RWPE2 (cell line): ENCODE measurements at regions not wholly inside any gene's neighbourhood (a gene's known extent, or its start where the extent isn't known, plus 50 kb on each side); places are given as distances from the start of the nearest gene placed in this dataset.
"Not testable (repeated sequence)": the region's sequence is repeated elsewhere in the genome, so short reads cannot be mapped to it uniquely, and the experiment has no call there.

Experiments used
- ATAC-seq: fragments of 200-7000 bp; cut with Tn5 transposase; 3 replicates; pipeline ENCODE4 v1.9.1; 2021; ENCODE audit warnings: low read depth
- DNase-seq: peaks from one replicate; pipeline ENCODE4 v3.0.0-alpha.2; 2020; ENCODE audit warnings: low spot score
- H3K27ac ChIP-seq: fragments of 450-650 bp; 2 replicates; pipeline ENCODE4 v1.5.1; 2017; ENCODE audit warnings: mild to moderate bottlenecking; ENCODE audit not compliant: poor library complexity, severe bottlenecking
- H3K27me3 ChIP-seq: fragments of 250-450 bp; sonication (Bioruptor Pico); 2 replicates; pipeline ENCODE4 v1.5.1; 2021; ENCODE audit warnings: mild to moderate bottlenecking, moderate library complexity; ENCODE audit not compliant: insufficient read depth, poor library complexity, severe bottlenecking
- H3K36me3 ChIP-seq: fragments of 250-450 bp; sonication (Bioruptor Pico); 2 replicates; pipeline ENCODE4 v1.5.1; 2020; ENCODE audit warnings: low read depth, mild to moderate bottlenecking, moderate library complexity
- H3K4me1 ChIP-seq: fragments of 250-450 bp; sonication (Bioruptor Pico); 2 replicates; pipeline ENCODE4 v1.5.1; 2021; ENCODE audit warnings: mild to moderate bottlenecking, moderate library complexity; ENCODE audit not compliant: insufficient read depth, poor library complexity, severe bottlenecking
- H3K4me3 ChIP-seq: fragments of 250-450 bp; sonication (Bioruptor Pico); 2 replicates; pipeline ENCODE4 v1.5.1; 2021; ENCODE audit warnings: mild to moderate bottlenecking, moderate library complexity; ENCODE audit not compliant: severe bottlenecking
- H3K9me3 ChIP-seq: fragments of 250-450 bp; sonication (Bioruptor Pico); 2 replicates; pipeline ENCODE4 v1.5.1; 2021; ENCODE audit warnings: mild to moderate bottlenecking, moderate library complexity; ENCODE audit not compliant: severe bottlenecking
- CTCF ChIP-seq: fragments of 450-650 bp; IDR thresholded peaks from one replicate; pipeline ENCODE4 v1.5.1; 2017; ENCODE audit warnings: mild to moderate bottlenecking, moderate library complexity; ENCODE audit not compliant: poor library complexity, severe bottlenecking

DNA sequence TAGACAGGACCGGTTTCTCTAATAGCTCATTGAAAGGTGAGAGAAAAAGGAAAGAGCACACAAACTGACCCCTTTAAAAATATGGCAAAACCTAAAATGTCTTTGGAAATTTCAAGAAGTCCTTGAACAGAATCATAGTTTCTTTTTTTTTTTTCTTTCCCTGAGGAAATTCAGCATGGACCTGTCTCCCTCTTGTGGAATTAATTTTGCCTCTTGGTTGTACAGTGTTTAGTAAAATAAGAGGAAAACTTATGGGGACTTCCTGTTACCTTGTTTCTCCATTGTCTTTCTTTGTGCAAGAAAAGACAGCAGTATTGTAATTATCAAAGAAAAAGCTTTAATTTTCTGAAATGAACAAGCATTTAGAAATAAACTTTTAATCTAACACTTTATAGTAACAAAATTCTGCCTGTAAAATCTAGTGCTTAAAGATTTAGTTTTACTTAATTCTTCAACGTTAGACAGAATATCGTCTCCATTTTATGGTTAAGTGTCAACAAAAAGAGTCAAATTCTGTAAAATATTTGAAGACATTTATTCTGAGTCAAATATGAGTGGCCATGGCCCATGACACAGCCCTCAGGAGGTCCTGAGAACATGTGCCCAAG, 176.3 kb upstream of the NABP1 start:
- ATAC-seq = peak; percentile 44; the same call in 1 of the 3 replicates
- DNase-seq = no peak
- H3K4me1 ChIP-seq = peaks cover 8% of the 10 kb centered on the region

DNA sequence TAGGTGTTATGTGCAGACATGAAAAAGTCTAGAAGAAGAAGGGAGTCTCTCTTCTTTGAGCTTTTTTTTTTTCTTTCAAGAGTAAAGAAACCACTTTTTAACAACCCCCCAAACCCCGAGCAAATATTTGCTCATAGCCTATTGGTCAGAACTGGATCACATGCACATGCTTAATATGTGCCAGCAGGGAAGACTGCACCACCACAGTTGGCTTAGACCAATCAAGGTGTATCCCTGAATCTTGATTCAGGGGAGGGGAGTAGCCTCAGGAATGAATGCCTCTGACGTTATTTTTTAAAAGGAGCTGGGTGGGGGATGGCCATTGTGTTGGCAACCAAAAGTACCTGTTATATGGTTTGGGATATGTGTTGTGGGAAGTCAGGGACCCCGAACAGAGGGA, 171.4 kb upstream of the NABP1 start:
- ATAC-seq = no peak
- H3K36me3 ChIP-seq = no peaks in the 10 kb centered on the region
- no peak overlapping the region for H3K27ac ChIP-seq
- H3K9me3 ChIP-seq = peaks cover 4% of the 10 kb centered on the region
- TF ChIP-seq CTCF = no peak
- peaks cover 3% of the 10 kb centered on the region for H3K4me1 ChIP-seq
- no peak overlapping the region for H3K4me3 ChIP-seq
- no peak for DNase-seq
- H3K27me3 ChIP-seq = no peaks in the 10 kb centered on the region

More for the DNA sequence above, 176.3 kb upstream of the NABP1 start:
- peaks cover 2% of the 10 kb centered on the region for H3K9me3 ChIP-seq
- H3K27me3 ChIP-seq = no peaks in the 10 kb centered on the region
- H3K27ac ChIP-seq = no peak overlapping the region
- H3K36me3 ChIP-seq = no peaks in the 10 kb centered on the region
- peak; percentile 74 for TF ChIP-seq CTCF
- H3K4me3 ChIP-seq = no peak overlapping the region

DNA sequence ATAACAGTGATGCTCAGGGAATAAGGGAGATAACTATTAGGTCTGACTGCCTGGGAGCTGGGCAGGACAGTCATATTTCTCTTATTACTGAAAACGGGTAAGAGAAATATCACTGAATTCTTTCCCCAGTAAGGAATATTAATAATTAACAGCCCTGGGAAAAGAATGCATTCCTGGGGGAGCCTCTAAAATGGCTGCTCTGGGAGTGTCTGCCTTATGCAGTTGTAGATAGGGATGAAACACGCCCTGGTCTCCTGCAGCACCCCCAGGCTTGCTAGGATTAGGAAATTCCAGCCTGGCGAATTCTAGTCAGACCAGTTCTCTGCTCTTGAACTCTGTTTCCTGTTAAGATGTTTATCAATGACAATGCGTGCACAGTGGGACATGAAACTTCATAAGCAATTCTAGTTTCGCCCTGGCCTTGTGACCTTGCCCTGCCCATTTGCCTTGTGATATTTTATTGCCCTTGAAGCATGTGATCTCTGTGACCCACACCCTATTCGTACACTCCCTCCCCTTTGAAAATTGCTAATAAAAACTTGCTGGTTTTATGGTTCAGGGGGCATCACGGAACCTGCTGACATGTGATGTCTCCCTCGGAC, 170.6 kb upstream of the NABP1 start:
- not testable (repeated sequence) for H3K27ac ChIP-seq, DNase-seq, H3K27me3 ChIP-seq, H3K36me3 ChIP-seq, H3K9me3 ChIP-seq, H3K4me1 ChIP-seq, H3K4me3 ChIP-seq, ATAC-seq

DNA sequence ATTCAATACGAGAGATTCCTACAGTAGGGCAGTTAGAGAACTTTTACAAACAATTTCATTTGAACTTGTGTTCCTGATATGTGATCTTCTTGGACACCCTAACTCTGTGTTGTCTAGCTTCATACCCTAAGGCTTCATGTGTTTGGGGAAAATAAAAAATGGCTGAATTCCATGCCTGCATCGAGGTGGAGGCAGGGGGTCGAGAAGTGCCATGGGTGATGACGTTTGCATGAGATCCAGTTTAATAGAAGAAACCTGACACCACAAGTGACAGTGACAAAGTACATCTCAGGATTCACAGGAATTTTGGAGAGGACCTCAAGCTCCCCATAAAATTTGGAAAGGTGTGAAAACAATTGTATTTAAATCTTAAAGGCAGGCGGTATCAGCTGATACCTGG, 169.2 kb upstream of the NABP1 start:
- peaks cover 4% of the 10 kb centered on the region for H3K9me3 ChIP-seq
- no peaks in the 10 kb centered on the region for H3K36me3 ChIP-seq
- H3K4me1 ChIP-seq = no peaks in the 10 kb centered on the region
- no peak overlapping the region for H3K27ac ChIP-seq
- DNase-seq (no peak), ATAC-seq (no peak)
- no peak overlapping the region for H3K4me3 ChIP-seq
- H3K27me3 ChIP-seq = no peaks in the 10 kb centered on the region
- no peak for TF ChIP-seq CTCF

GRCh38 chr2:191512216-191512835, 165.6 kb upstream of the NABP1 start:
- no peak for DNase-seq
- Histone ChIP-seq H3K27me3 (no peaks in the 10 kb centered on the region), H3K27ac (no peak overlapping the region), H3K4me1 (no peaks in the 10 kb centered on the region), H3K9me3 (no peaks in the 10 kb centered on the region), H3K36me3 (no peaks in the 10 kb centered on the region), H3K4me3 (no peak overlapping the region)
- no peak for TF ChIP-seq CTCF
- ATAC-seq = no peak
